ENCODE measurements at regions not wholly inside any gene's neighbourhood (a gene's known extent, or its start where the extent isn't known, plus 50 kb on each side); places are given as distances from the start of the nearest gene placed in this dataset.

- TF ChIP-seq TCF7L2 (IDR thresholded peaks at IDR 0.05; ENCODE audit: low read depth, low read length) (no peak), REST (IDR thresholded peaks at IDR 0.05; ENCODE audit: insufficient read depth in 1 of 2, low read depth in 2 of 2, low read length in 1 of 2) (no peak)
- TF ChIP-seq, protein P1, sequence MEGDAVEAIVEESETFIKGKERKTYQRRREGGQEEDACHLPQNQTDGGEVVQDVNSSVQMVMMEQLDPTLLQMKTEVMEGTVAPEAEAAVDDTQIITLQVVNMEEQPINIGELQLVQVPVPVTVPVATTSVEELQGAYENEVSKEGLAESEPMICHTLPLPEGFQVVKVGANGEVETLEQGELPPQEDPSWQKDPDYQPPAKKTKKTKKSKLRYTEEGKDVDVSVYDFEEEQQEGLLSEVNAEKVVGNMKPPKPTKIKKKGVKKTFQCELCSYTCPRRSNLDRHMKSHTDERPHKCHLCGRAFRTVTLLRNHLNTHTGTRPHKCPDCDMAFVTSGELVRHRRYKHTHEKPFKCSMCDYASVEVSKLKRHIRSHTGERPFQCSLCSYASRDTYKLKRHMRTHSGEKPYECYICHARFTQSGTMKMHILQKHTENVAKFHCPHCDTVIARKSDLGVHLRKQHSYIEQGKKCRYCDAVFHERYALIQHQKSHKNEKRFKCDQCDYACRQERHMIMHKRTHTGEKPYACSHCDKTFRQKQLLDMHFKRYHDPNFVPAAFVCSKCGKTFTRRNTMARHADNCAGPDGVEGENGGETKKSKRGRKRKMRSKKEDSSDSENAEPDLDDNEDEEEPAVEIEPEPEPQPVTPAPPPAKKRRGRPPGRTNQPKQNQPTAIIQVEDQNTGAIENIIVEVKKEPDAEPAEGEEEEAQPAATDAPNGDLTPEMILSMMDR (IDR thresholded peaks at IDR 0.05), result no peak
These were observed 318.6 kb downstream of the NAF1 start for GRCh38 chr4:162847945-162848549.

All from Panc1 (cell line).